GM13977 (cell line): ENCODE measurements at regions not wholly inside any gene's neighbourhood (a gene's known extent, or its start where the extent isn't known, plus 50 kb on each side); places are given as distances from the start of the nearest gene placed in this dataset.

ENCODE experiments used
- DNase-seq: peaks from one replicate; pipeline ENCODE4 v3.0.0; 2012; ENCODE audit warnings: low spot score
- CTCF ChIP-seq: IDR thresholded peaks from 2 replicates; pipeline ENCODE4 v1.5.1; 2012; ENCODE audit warnings: mild to moderate bottlenecking, control low read depth; ENCODE audit not compliant: insufficient read depth; ENCODE audit errors: extremely low read depth, missing control alignments
- in situ Hi-C: fragments of 300-500 bp; cut with MboI; formaldehyde crosslinking; loops from one replicate; pipeline ENCODE4 v1.12.0; 2022; ENCODE audit warnings: low sequenced_read_pairs, low pct_unique_long_range_greater_than_20kb, mixed read lengths, inconsistent platforms; ENCODE audit not compliant: unreplicated experiment

DNA sequence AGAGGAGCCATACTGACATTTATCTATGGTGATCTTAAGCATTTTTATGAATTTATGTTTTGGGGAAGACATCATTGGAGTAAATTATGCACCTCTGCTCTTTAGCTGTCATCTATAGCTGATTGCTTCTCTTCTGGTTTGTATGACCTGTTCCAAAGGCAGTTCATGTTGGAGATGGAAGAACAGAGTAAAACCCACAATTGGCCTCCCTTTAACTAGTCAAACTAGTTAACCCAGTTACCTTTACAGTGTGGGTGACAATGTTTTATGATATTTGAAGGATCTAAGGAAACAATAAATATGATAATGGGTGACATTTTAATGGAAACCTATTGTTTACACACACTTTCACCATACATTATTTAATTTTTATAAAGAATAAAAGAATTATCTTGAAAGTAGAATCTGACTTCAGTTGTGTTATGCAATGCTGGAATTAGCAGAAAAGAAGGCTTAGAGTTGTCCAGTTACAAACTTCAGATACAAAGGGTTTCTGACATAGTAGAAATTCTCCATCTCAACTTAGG lies 263.5 kb downstream of the NFKBIZ start:
- no peak for DNase-seq
- no peak for TF ChIP-seq CTCF
- in situ Hi-C loops, result no loop called here

GRCh38 chr3:102113421-102114041 lies 264.2 kb downstream of the NFKBIZ start:
- DNase-seq, result no peak
- in situ Hi-C loops, result no loop called here
- TF ChIP-seq CTCF, result no peak

- in situ Hi-C loops, result no loop called here
- DNase-seq, result no peak
- TF ChIP-seq CTCF, result no peak
These were observed 265.1 kb downstream of the NFKBIZ start for GRCh38 chr3:102114264-102114979.

DNA sequence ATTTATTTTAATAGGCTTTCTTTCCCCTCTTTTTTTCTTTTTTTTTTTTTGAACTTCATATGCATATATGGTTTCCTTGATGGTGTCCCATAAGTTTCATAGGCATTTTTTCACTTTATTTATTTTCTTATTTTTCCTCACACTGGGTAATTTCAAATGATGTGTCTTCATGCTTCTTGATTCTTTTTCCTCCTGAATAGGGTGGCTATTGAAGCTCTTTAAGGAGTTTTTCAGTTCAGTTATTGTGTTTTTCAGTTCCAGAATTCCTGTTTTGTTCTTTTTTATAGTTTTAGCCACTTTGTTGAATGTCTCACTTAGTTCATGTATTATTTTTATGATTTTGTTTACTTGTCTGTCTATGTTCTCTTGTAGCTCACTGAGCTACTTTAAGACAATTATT lies 273.2 kb downstream of the NFKBIZ start:
- no peak for DNase-seq
- TF ChIP-seq CTCF, result no peak
- in situ Hi-C loops, result no loop called here

- no peak for TF ChIP-seq CTCF
- in situ Hi-C loops, result no loop called here
- no peak for DNase-seq
These were observed 274.4 kb downstream of the NFKBIZ start for GRCh38 chr3:102123590-102124190.

DNA sequence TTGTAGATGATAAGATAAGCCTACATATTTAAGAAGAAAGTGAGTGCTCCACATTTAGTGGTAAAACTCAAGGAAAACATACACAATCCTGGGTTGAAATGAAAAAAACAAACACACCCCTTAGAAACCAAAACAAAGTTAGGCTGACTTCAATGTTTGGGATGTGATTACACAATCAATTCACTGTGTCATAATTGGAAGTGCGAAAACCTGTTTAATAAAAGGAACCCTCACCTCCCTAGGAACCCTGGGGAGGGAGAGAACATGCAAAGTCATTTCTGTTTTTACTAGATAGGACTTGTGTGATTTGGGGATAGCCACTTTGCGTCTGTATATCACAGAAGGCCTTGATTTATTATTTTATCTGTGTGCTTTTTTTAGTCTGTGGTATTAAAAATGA lies 275.0 kb downstream of the NFKBIZ start:
- DNase-seq, result no peak
- in situ Hi-C loops, result no loop called here
- no peak for TF ChIP-seq CTCF
